Trophoblast cell (in vitro differentiated cells and primary cell): ENCODE measurements at regions not wholly inside any gene's neighbourhood (a gene's known extent, or its start where the extent isn't known, plus 50 kb on each side); places are given as distances from the start of the nearest gene placed in this dataset.

Experiments
- DNase-seq, 2 donors: peaks; one replicate each; pipeline ENCODE4 v3.0.0-alpha.2; 2016
- H2AFZ ChIP-seq: 2 replicates; pipeline ENCODE4 v1.6.1; 2013; ENCODE audit warnings: low read length, moderate library complexity, mild to moderate bottlenecking; ENCODE audit not compliant: insufficient read depth, poor library complexity
- H2AK5ac ChIP-seq: 2 replicates; pipeline ENCODE4 v1.6.1; 2013; ENCODE audit warnings: mild to moderate bottlenecking, low read length
- H2BK120ac ChIP-seq: 2 replicates; pipeline ENCODE4 v1.6.1; 2013; ENCODE audit warnings: low read length, mild to moderate bottlenecking, moderate library complexity; ENCODE audit not compliant: insufficient read depth, poor library complexity
- H2BK12ac ChIP-seq: 2 replicates; pipeline ENCODE4 v1.6.1; 2013; ENCODE audit warnings: mild to moderate bottlenecking, low read length, moderate library complexity
- H2BK5ac ChIP-seq: 2 replicates; pipeline ENCODE4 v1.6.1; 2013; ENCODE audit warnings: low read length, low read depth, moderate library complexity, mild to moderate bottlenecking; ENCODE audit not compliant: poor library complexity
- H3K14ac ChIP-seq: 2 replicates; pipeline ENCODE4 v1.6.1; 2013; ENCODE audit warnings: mild to moderate bottlenecking, low read length
- H3K18ac ChIP-seq: 2 replicates; pipeline ENCODE4 v1.6.1; 2013; ENCODE audit warnings: mild to moderate bottlenecking, low read length
- H3K23ac ChIP-seq: 2 replicates; pipeline ENCODE4 v1.6.1; 2013; ENCODE audit warnings: low read length
- H3K27ac ChIP-seq: 2 replicates; pipeline ENCODE4 v1.5.1; 2013; ENCODE audit warnings: low read depth, mild to moderate bottlenecking, inconsistent platforms, low read length, moderate library complexity
- H3K27me3 ChIP-seq: 2 replicates; pipeline ENCODE4 v1.6.1; 2013; ENCODE audit warnings: inconsistent platforms, mild to moderate bottlenecking, low read length, moderate library complexity; ENCODE audit not compliant: insufficient read depth
- H3K36me3 ChIP-seq, 2 experiments: 1 replicate in 1 of 2; 2 replicates in 1 of 2; pipeline ENCODE4 v1.6.1; 2013; ENCODE audit warnings: low read length in 2 of 2, mild to moderate bottlenecking in 2 of 2, moderate library complexity in 1 of 2; ENCODE audit not compliant: insufficient read depth in 2 of 2, control insufficient read depth in 1 of 2
- H3K4ac ChIP-seq: 2 replicates; pipeline ENCODE4 v1.6.1; 2013; ENCODE audit warnings: low read depth, mild to moderate bottlenecking, low read length, moderate library complexity
- H3K4me1 ChIP-seq, 2 experiments: 1 replicate in 1 of 2; 2 replicates in 1 of 2; pipeline ENCODE4 v1.6.1; 2013; ENCODE audit warnings: low read length in 2 of 2, mild to moderate bottlenecking in 2 of 2, moderate library complexity in 1 of 2; ENCODE audit not compliant: insufficient read depth in 2 of 2, control insufficient read depth in 1 of 2
- H3K4me2 ChIP-seq: 2 replicates; pipeline ENCODE4 v1.6.1; 2013; ENCODE audit warnings: inconsistent platforms, mild to moderate bottlenecking, low read length, moderate library complexity
- H3K4me3 ChIP-seq: 2 replicates; pipeline ENCODE4 v1.5.1; 2013; ENCODE audit warnings: mild to moderate bottlenecking, low read depth, low read length, inconsistent platforms
- H3K79me1 ChIP-seq: one replicate; pipeline ENCODE4 v1.6.1; 2013; ENCODE audit warnings: low read length
- H3K79me2 ChIP-seq: 2 replicates; pipeline ENCODE4 v1.6.1; 2013; ENCODE audit warnings: low read length, mild to moderate bottlenecking; ENCODE audit not compliant: control insufficient read depth, insufficient read depth, poor library complexity
- H3K9ac ChIP-seq: 2 replicates; pipeline ENCODE4 v1.6.1; 2013; ENCODE audit warnings: mild to moderate bottlenecking, low read length
- H3K9me3 ChIP-seq: 2 replicates; pipeline ENCODE4 v1.6.1; 2013; ENCODE audit warnings: low read depth, mild to moderate bottlenecking, control low read depth, inconsistent platforms, low read length; ENCODE audit not compliant: insufficient read depth
- H4K12ac ChIP-seq: 2 replicates; pipeline ENCODE4 v1.6.1; 2013; ENCODE audit warnings: low read depth, mild to moderate bottlenecking, low read length, moderate library complexity
- H4K8ac ChIP-seq: 2 replicates; pipeline ENCODE4 v1.6.1; 2013; ENCODE audit warnings: low read depth, mild to moderate bottlenecking, low read length, moderate library complexity
- H4K91ac ChIP-seq: one replicate; pipeline ENCODE4 v1.6.1; 2013; ENCODE audit warnings: low read depth, mild to moderate bottlenecking, low read length, moderate library complexity
- WGBS: extraction: QIAGEN DNeasy Blood & Tissue Kit; methylation state at CpG from one replicate; pipeline ENCODE4 v1.1.7; 2013; ENCODE audit warnings: missing lambda C conversion rate; ENCODE audit not compliant: insufficient read length, insufficient coverage; ENCODE audit errors: extremely low coverage; 5-methylcytosine and 5-hydroxymethylcytosine counted together

- H3K4me2 ChIP-seq, result no peak overlapping the region
- WGBS, result no CpG with 5 or more reads among the region's 3 CpGs
- no peaks in the 10 kb centered on the region for H3K79me2 ChIP-seq
- H3K27me3 ChIP-seq, result no peaks in the 10 kb centered on the region
- H4K8ac ChIP-seq, result no peak overlapping the region
- H4K91ac ChIP-seq, result no peak overlapping the region
- H2BK5ac ChIP-seq, result no peak overlapping the region
- no peaks in the 10 kb centered on the region for H3K9me3 ChIP-seq
- H4K12ac ChIP-seq, result no peak overlapping the region
- H2BK12ac ChIP-seq, result no peak overlapping the region
- DNase-seq, result no peak
- no peak overlapping the region for H3K14ac ChIP-seq
- no peak overlapping the region for H3K27ac ChIP-seq
- no peak overlapping the region for H2AK5ac ChIP-seq
- H3K79me1 ChIP-seq, result no peaks in the 10 kb centered on the region
- no peaks in the 10 kb centered on the region for H3K36me3 ChIP-seq
- H3K23ac ChIP-seq, result no peak overlapping the region
- no peak overlapping the region for H2BK120ac ChIP-seq
- H3K18ac ChIP-seq, result no peak overlapping the region
- peaks cover 6 to 10% of the 10 kb centered on the region in 2 experiments for H3K4me1 ChIP-seq
- H3K4me3 ChIP-seq, result no peak overlapping the region
- H3K4ac ChIP-seq, result no peak overlapping the region
- H2AFZ ChIP-seq, result no peak overlapping the region
- no peak overlapping the region for H3K9ac ChIP-seq
These were observed 153.4 kb downstream of the SEC61B start for GRCh38 chr9:99375481-99375880.

GRCh38 chr9:99377790-99378775 is 156.0 kb downstream of the SEC61B start:
- no peak overlapping the region for H2AK5ac ChIP-seq
- no peaks in the 10 kb centered on the region for H3K79me1 ChIP-seq
- no peak overlapping the region for H4K12ac ChIP-seq
- H3K4me3 ChIP-seq, result no peak overlapping the region
- no peak overlapping the region for H3K27ac ChIP-seq
- H3K36me3 ChIP-seq, result no peaks in the 10 kb centered on the region
- H3K27me3 ChIP-seq, result no peaks in the 10 kb centered on the region
- H3K14ac ChIP-seq, result no peak overlapping the region
- no peak overlapping the region for H4K8ac ChIP-seq
- DNase-seq, result no peak
- no peak overlapping the region for H2BK12ac ChIP-seq
- no peak overlapping the region for H2AFZ ChIP-seq
- H3K9me3 ChIP-seq, result no peaks in the 10 kb centered on the region
- peaks cover 0 to 4% of the 10 kb centered on the region in 2 experiments for H3K4me1 ChIP-seq
- H3K23ac ChIP-seq, result no peak overlapping the region
- no peak overlapping the region for H4K91ac ChIP-seq
- H2BK120ac ChIP-seq, result no peak overlapping the region
- no peak overlapping the region for H2BK5ac ChIP-seq
- no peak overlapping the region for H3K18ac ChIP-seq
- no peak overlapping the region for H3K4me2 ChIP-seq
- WGBS, result no CpG with 5 or more reads among the region's 10 CpGs
- no peaks in the 10 kb centered on the region for H3K79me2 ChIP-seq
- no peak overlapping the region for H3K9ac ChIP-seq
- H3K4ac ChIP-seq, result no peak overlapping the region

GRCh38 chr9:99383536-99383935 is 161.5 kb downstream of the SEC61B start:
- no peaks in the 10 kb centered on the region for H3K36me3 ChIP-seq
- H3K79me2 ChIP-seq, result no peaks in the 10 kb centered on the region
- H4K12ac ChIP-seq, result no peak overlapping the region
- peaks cover 10 to 12% of the 10 kb centered on the region in 2 experiments for H3K4me1 ChIP-seq
- no peak overlapping the region for H3K9ac ChIP-seq
- no peak overlapping the region for H3K18ac ChIP-seq
- H2BK5ac ChIP-seq, result no peak overlapping the region
- no peak overlapping the region for H4K91ac ChIP-seq
- no peak overlapping the region for H4K8ac ChIP-seq
- H3K9me3 ChIP-seq, result no peaks in the 10 kb centered on the region
- no peak for DNase-seq
- no peak overlapping the region for H3K4me3 ChIP-seq
- no peaks in the 10 kb centered on the region for H3K27me3 ChIP-seq
- H2AFZ ChIP-seq, result no peak overlapping the region
- no peak overlapping the region for H3K4ac ChIP-seq
- peaks cover 5% of the 10 kb centered on the region for H3K79me1 ChIP-seq
- H3K4me2 ChIP-seq, result no peak overlapping the region
- no peak overlapping the region for H3K23ac ChIP-seq
- no peak overlapping the region for H3K14ac ChIP-seq
- H2BK12ac ChIP-seq, result no peak overlapping the region
- no peak overlapping the region for H3K27ac ChIP-seq
- WGBS, result no CpG with 5 or more reads among the region's 2 CpGs
- no peak overlapping the region for H2AK5ac ChIP-seq
- no peak overlapping the region for H2BK120ac ChIP-seq

GRCh38 chr9:99385215-99385614 is 163.1 kb downstream of the SEC61B start:
- Histone ChIP-seq H4K12ac (no peak overlapping the region), H3K79me2 (no peaks in the 10 kb centered on the region), H2BK12ac (no peak overlapping the region), H3K9ac (no peak overlapping the region), H2BK120ac (no peak overlapping the region), H3K4me2 (no peak overlapping the region), H3K4me3 (no peak overlapping the region), H2AFZ (no peak overlapping the region), H3K4me1 (peaks cover 16 to 17% of the 10 kb centered on the region in 2 experiments), H3K14ac (no peak overlapping the region), H3K9me3 (no peaks in the 10 kb centered on the region), H4K8ac (no peak overlapping the region), H3K4ac (no peak overlapping the region), H2AK5ac (no peak overlapping the region), H4K91ac (no peak overlapping the region), H3K18ac (no peak overlapping the region), H3K23ac (no peak overlapping the region), H3K27me3 (no peaks in the 10 kb centered on the region), H3K79me1 (peaks cover 5% of the 10 kb centered on the region), H3K36me3 (no peaks in the 10 kb centered on the region), H3K27ac (no peak overlapping the region), H2BK5ac (no peak overlapping the region)
- DNase-seq, result no peak
- WGBS, result no CpG with 5 or more reads among the region's 4 CpGs
